ENCODE measurements at regions not wholly inside any gene's neighbourhood (a gene's known extent, or its start where the extent isn't known, plus 50 kb on each side); places are given as distances from the start of the nearest gene placed in this dataset.

- no peak for DNase-seq
Measured at GRCh38 chr10:2688958-2689357, 378.4 kb upstream of the PFKP start.

- no peak for DNase-seq
Measured at GRCh38 chr10:2686691-2687090, 380.7 kb upstream of the PFKP start.

GRCh38 chr10:2682491-2682890 lies 384.9 kb upstream of the PFKP start:
- DNase-seq: no peak

- no peak for DNase-seq
Measured at GRCh38 chr10:2681891-2682290, 385.5 kb upstream of the PFKP start.

GRCh38 chr10:2680821-2681220 lies 386.5 kb upstream of the PFKP start:
- DNase-seq: no peak

- DNase-seq: no peak
Measured at GRCh38 chr10:2679646-2680045, 387.7 kb upstream of the PFKP start.

GRCh38 chr10:2676455-2676854 lies 390.9 kb upstream of the PFKP start:
- DNase-seq: no peak

GRCh38 chr10:2674451-2674850 lies 392.9 kb upstream of the PFKP start:
- DNase-seq: no peak

- DNase-seq: no peak
Measured at GRCh38 chr10:2670864-2671263, 396.5 kb upstream of the PFKP start.

- no peak for DNase-seq
Measured at GRCh38 chr10:2665772-2666171, 401.6 kb upstream of the PFKP start.

GRCh38 chr10:2660276-2660675 lies 407.1 kb upstream of the PFKP start:
- no peak for DNase-seq

GRCh38 chr10:2659660-2660209 lies 407.6 kb upstream of the PFKP start:
- no peak for DNase-seq

- no peak for DNase-seq
Measured at GRCh38 chr10:2658780-2659179, 408.6 kb upstream of the PFKP start.

- DNase-seq: no peak
Measured at GRCh38 chr10:2650328-2650727, 417.0 kb upstream of the PFKP start.

GRCh38 chr10:2641028-2641427 lies 426.3 kb upstream of the PFKP start:
- no peak for DNase-seq

- DNase-seq: no peak
Measured at GRCh38 chr10:2633630-2634029, 433.7 kb upstream of the PFKP start.

GRCh38 chr10:2631557-2632205 lies 435.7 kb upstream of the PFKP start:
- DNase-seq: no peak

GRCh38 chr10:2628705-2629104 lies 438.6 kb upstream of the PFKP start:
- no peak for DNase-seq

GRCh38 chr10:2627969-2628368 lies 439.4 kb upstream of the PFKP start:
- no peak for DNase-seq

GRCh38 chr10:2625094-2625493 lies 442.3 kb upstream of the PFKP start:
- no peak for DNase-seq

GRCh38 chr10:2623675-2624274 lies 443.6 kb upstream of the PFKP start:
- DNase-seq: no peak

GRCh38 chr10:2620827-2621521 lies 446.4 kb upstream of the PFKP start:
- DNase-seq: no peak

GRCh38 chr10:2619916-2620315 lies 447.4 kb upstream of the PFKP start:
- DNase-seq: no peak

GRCh38 chr10:2619472-2619871 lies 447.9 kb upstream of the PFKP start:
- no peak for DNase-seq

Measured in DMS 273 treated with DMSO at 0.1 percent for 48 hours (cell line).